ENCODE measurements at regions not wholly inside any gene's neighbourhood (a gene's known extent, or its start where the extent isn't known, plus 50 kb on each side); places are given as distances from the start of the nearest gene placed in this dataset.

GRCh38 chr12:9372202-9372601, 164.0 kb upstream of the PZP start:
- no peaks in the 10 kb centered on the region for H3K9me3 ChIP-seq (ENCODE audit: control insufficient read depth in 4 of 4, low read length in 3 of 4)
- H3K9ac ChIP-seq (ENCODE audit: low read depth in 1 of 2, low read length in 2 of 2) = no peak overlapping the region
- H3K27ac ChIP-seq (ENCODE audit: low read depth in 1 of 2, low read length in 2 of 2) = no peak overlapping the region
- no peak for DNase-seq (ENCODE audit: low spot score)
- TF ChIP-seq SP1 (IDR thresholded peaks at IDR 0.05) (no peak), CTCF (IDR thresholded peaks at IDR 0.05; ENCODE audit: low read depth, low read length, missing input control) (peak; percentile 10), RAD21 (IDR thresholded peaks at IDR 0.05) (peak; percentile 54 to 58)
- H3K4me3 ChIP-seq (ENCODE audit: low read depth in 1 of 3, low read length in 3 of 3) = no peak overlapping the region
- H3K36me3 ChIP-seq (ENCODE audit: control insufficient read depth in 4 of 4, insufficient read depth in 3 of 4, low read depth in 1 of 4, low read length in 3 of 4) = no peaks in the 10 kb centered on the region
- H3K27me3 ChIP-seq (ENCODE audit: control insufficient read depth in 4 of 4, insufficient read depth in 4 of 4, low read length in 3 of 4) = no peaks in the 10 kb centered on the region
- WGBS = 86% methylated on average over 2 of the region's 2 CpGs
- H3K4me1 ChIP-seq (ENCODE audit: control insufficient read depth in 4 of 4, insufficient read depth in 4 of 4, low read length in 3 of 4) = no peaks in the 10 kb centered on the region

DNA sequence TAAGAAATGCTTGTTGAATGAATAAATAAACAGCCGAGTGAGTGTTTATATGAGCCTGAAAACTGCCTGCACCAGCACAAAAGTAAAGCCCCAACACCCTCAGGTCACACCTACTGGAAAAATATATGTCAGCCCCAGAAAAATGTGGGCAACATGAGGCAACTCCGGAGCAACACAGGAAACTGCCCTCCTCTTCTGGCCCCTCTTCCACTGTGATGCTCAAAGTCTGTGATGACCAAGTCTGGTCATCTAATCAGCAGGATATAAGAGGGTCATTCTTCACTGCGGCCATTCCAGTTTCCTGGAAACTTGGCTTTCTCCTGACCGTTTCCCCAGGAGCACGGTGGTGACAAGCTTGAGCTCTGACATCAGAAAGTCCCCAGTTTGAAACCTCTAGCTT, 159.6 kb upstream of the PZP start:
- H3K36me3 ChIP-seq (ENCODE audit: control insufficient read depth in 4 of 4, insufficient read depth in 3 of 4, low read depth in 1 of 4, low read length in 3 of 4) = no peaks in the 10 kb centered on the region
- no peaks in the 10 kb centered on the region for H3K4me1 ChIP-seq (ENCODE audit: control insufficient read depth in 4 of 4, insufficient read depth in 4 of 4, low read length in 3 of 4)
- TF ChIP-seq ATF3 (IDR thresholded peaks at IDR 0.05) (no peak), MAX (IDR thresholded peaks at IDR 0.05) (no peak), EGR1 (IDR thresholded peaks at IDR 0.05; ENCODE audit: low read depth in 2 of 2) (no peak), NR2F2 (IDR thresholded peaks at IDR 0.05) (no peak), HNF4G (IDR thresholded peaks at IDR 0.05) (no peak), RAD21 (IDR thresholded peaks at IDR 0.05) (no peak), YY1 (IDR thresholded peaks at IDR 0.05) (no peak), FOXA1 (IDR thresholded peaks at IDR 0.05) (no peak), ZBTB33 (IDR thresholded peaks at IDR 0.05) (no peak), JUND (IDR thresholded peaks at IDR 0.05) (no peak), CTCF (IDR thresholded peaks at IDR 0.05; ENCODE audit: low read depth, low read length, missing input control) (no peak), FOXA2 (IDR thresholded peaks at IDR 0.05) (no peak), RXRA (IDR thresholded peaks at IDR 0.05) (no peak)
- no peak overlapping the region for H3K4me3 ChIP-seq (ENCODE audit: low read depth in 1 of 3, low read length in 3 of 3)
- 73% methylated on average over 5 of the region's 5 CpGs for WGBS
- H3K27me3 ChIP-seq (ENCODE audit: control insufficient read depth in 4 of 4, insufficient read depth in 4 of 4, low read length in 3 of 4) = no peaks in the 10 kb centered on the region
- H3K9ac ChIP-seq (ENCODE audit: low read depth in 1 of 2, low read length in 2 of 2) = no peak overlapping the region
- H3K27ac ChIP-seq (ENCODE audit: low read depth in 1 of 2, low read length in 2 of 2) = no peak overlapping the region
- H3K9me3 ChIP-seq (ENCODE audit: control insufficient read depth in 4 of 4, low read length in 3 of 4) = no peaks in the 10 kb centered on the region
- no peak for DNase-seq (ENCODE audit: low spot score)
